AG04449 (cell line): ENCODE measurements at regions not wholly inside any gene's neighbourhood (a gene's known extent, or its start where the extent isn't known, plus 50 kb on each side); places are given as distances from the start of the nearest gene placed in this dataset.

Experiments used
- CTCF ChIA-PET: fragments of 350-600 bp; formaldehyde crosslinking; extraction: SDS; loops from one replicate; lab custom pipeline; 2021; ENCODE audit warnings: antibody characterized with exemption; lab: Yijun Ruan, JAX
- POLR2A ChIA-PET: fragments of 400-600, 350-600 bp; formaldehyde crosslinking; extraction: SDS; loops from one replicate; lab custom pipeline; 2020; ENCODE audit warnings: antibody characterized with exemption, inconsistent platforms; lab: Yijun Ruan, JAX
- DNase-seq: peaks from one replicate; pipeline ENCODE4 v3.0.0-alpha.2; 2010; ENCODE audit warnings: low read depth, low spot score
- H3K4me3 ChIP-seq: 2 replicates; pipeline ENCODE4 v1.5.1; 2011; ENCODE audit warnings: low read depth, mild to moderate bottlenecking, control low read depth, low read length
- CTCF ChIP-seq: IDR thresholded peaks from one replicate; pipeline ENCODE4 v1.5.1; 2011; ENCODE audit warnings: mild to moderate bottlenecking, moderate library complexity, low read length, control low read depth, inconsistent platforms; ENCODE audit not compliant: insufficient read depth; ENCODE audit errors: missing control alignments

GRCh38 chr21:25127811-25128210 is 479.5 kb downstream of the MRPL39 start:
- no peak overlapping the region for H3K4me3 ChIP-seq
- ChIA-PET POLR2A (no interaction called here), CTCF (no interaction called here)
- no peak for DNase-seq
- TF ChIP-seq CTCF: no peak

DNA sequence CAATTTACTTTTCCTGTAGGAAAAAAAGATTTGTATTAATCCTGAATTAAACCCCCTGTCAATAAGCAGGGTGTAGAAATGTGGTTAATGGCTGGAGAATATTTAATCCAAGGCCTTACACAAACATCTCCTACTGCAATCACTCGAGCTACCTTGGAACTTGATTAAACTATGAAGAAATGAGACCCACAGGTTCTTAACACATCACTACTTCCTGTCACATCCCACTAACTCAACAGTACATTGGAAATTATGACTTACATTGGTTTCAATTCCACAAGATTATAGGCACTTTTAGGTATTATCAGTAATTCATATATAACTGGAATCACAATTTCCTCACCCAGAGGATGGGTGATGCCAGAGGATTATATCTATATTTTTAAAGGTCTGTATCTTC is 480.3 kb downstream of the MRPL39 start:
- POLR2A ChIA-PET: no interaction called here
- CTCF ChIA-PET: no interaction called here
- H3K4me3 ChIP-seq: no peak overlapping the region
- DNase-seq: no peak
- no peak for TF ChIP-seq CTCF

GRCh38 chr21:25126564-25126963 is 480.7 kb downstream of the MRPL39 start:
- CTCF ChIA-PET: no interaction called here
- no peak for DNase-seq
- no peak overlapping the region for H3K4me3 ChIP-seq
- TF ChIP-seq CTCF: no peak
- POLR2A ChIA-PET: no interaction called here

DNA sequence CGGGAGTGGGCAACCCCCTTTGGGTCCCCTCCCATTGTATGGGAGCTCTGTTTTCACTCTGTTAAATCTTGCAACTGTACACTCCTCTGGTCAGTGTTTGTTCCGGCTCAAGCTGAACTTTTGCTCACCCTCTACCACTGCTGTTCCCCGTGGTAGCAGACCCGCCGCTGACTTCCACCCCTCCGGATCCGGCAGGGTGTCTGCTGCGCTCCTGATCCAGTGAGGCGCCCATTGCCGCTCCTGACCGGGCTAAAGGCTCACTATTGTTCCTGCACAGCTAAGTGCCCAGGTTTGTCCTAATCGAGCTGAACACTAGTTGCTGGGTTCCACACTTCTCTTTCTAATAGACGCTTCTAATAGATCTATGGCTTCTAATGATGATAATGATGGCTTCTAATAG is 488.6 kb downstream of the MRPL39 start:
- no peak overlapping the region for H3K4me3 ChIP-seq
- no peak for DNase-seq
- ChIA-PET POLR2A (no interaction called here), CTCF (no interaction called here)
- TF ChIP-seq CTCF: no peak

- no peak for DNase-seq
- POLR2A ChIA-PET: no interaction called here
- CTCF ChIA-PET: no interaction called here
- H3K4me3 ChIP-seq: no peak overlapping the region
- TF ChIP-seq CTCF: no peak
These were observed 492.3 kb downstream of the MRPL39 start for GRCh38 chr21:25115021-25115420.

DNA sequence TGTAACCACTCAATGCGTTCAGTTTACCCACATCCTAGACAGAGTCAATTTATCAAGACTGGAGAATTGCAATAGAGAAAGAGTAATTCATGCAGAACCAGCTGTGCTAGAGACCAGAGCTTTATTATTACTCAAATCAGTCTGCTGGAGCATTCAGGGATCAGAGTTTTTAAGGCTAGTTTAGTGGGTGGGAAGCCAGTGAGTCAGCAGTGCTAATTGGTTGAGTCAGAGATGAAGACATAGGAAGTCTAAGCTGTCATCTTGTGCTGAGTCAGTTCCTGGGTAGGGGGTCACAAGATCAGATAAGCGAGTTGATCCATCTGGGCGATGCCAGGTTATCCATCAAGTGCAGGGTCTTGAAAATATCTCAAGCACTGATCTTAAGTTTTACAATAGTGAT is 499.6 kb downstream of the MRPL39 start:
- peak; percentile 52 for DNase-seq
- TF ChIP-seq CTCF: no peak
- POLR2A ChIA-PET: no interaction called here
- CTCF ChIA-PET: no interaction called here
- no peak overlapping the region for H3K4me3 ChIP-seq
